ENCODE measurements at regions not wholly inside any gene's neighbourhood (a gene's known extent, or its start where the extent isn't known, plus 50 kb on each side); places are given as distances from the start of the nearest gene placed in this dataset.

GRCh38 chr18:44437603-44438002 lies 243.1 kb upstream of the SETBP1 start (continued):
- no peak for TF ChIP-seq REST (IDR thresholded peaks at IDR 0.05; ENCODE audit: low read depth)
- no peak for TF ChIP-seq SIN3A (IDR thresholded peaks at IDR 0.05; ENCODE audit: low read depth)
- no peak for TF ChIP-seq POLR2AphosphoS5 (IDR thresholded peaks at IDR 0.05; ENCODE audit: low read depth, low read length)
- no peak for TF ChIP-seq JUND (IDR thresholded peaks at IDR 0.05)

- H3K79me2 ChIP-seq (ENCODE audit: insufficient read depth, low read length) = no peaks in the 10 kb centered on the region
- ChIA-PET CTCF (no interaction called here), RAD21 (ENCODE audit: low non-redundant PET in 1 of 2, low total read pairs in 2 of 2, uncharacterized antibody in 2 of 2, unreplicated experiment in 2 of 2) (no interaction called here), POLR2A (no interaction called here)
- H3K4me1 ChIP-seq (ENCODE audit: control insufficient read depth in 1 of 2, insufficient read depth in 2 of 2, low read length in 2 of 2) = no peaks in the 10 kb centered on the region
- no peak overlapping the region for H3K9ac ChIP-seq (ENCODE audit: low read length)
- H4K20me1 ChIP-seq (ENCODE audit: insufficient read depth) = no peaks in the 10 kb centered on the region
- peaks cover 0 to 26% of the 10 kb centered on the region in 2 experiments; a peak in 2 of 4 replicates for H3K9me3 ChIP-seq (ENCODE audit: control insufficient read depth in 1 of 2, insufficient read depth in 1 of 2, low read depth in 1 of 2, low read length in 2 of 2)
- H3K27ac ChIP-seq (ENCODE audit: low read depth, low read length) = no peak overlapping the region
- no peak overlapping the region for H3K4me2 ChIP-seq (ENCODE audit: low read length)
- no peaks in the 10 kb centered on the region for H3K27me3 ChIP-seq (ENCODE audit: insufficient read depth, low read length)
- intact Hi-C loops (cut with micrococcal nuclease) = no loop called here
- no peaks in the 10 kb centered on the region for H3K36me3 ChIP-seq (ENCODE audit: control insufficient read depth in 1 of 2, insufficient read depth in 2 of 2, low read length in 2 of 2)
- no peak overlapping the region for H3K4me3 ChIP-seq (replicated peaks in 1 of 2; ENCODE audit: low read depth in 1 of 2, low read length in 2 of 2)
- ATAC-seq = no peak
- H2AFZ ChIP-seq (ENCODE audit: low read depth, low read length, poor library complexity, severe bottlenecking) = no peak overlapping the region
- BruUV-seq (replicated peaks) = no TSS peak
- DNase-seq (ENCODE audit: low read depth, low spot score) = no peak
- no peaks in the 10 kb centered on the region for H3K9me2 ChIP-seq (ENCODE audit: insufficient read depth)
- no peak for TF ChIP-seq ELF1 (IDR thresholded peaks at IDR 0.05; ENCODE audit: borderline replicate concordance, low read depth)
- no peak for TF ChIP-seq SRF (IDR thresholded peaks at IDR 0.05; ENCODE audit: low read depth)
- TF ChIP-seq POLR2A (IDR thresholded peaks at IDR 0.05; ENCODE audit: borderline replicate concordance, extremely low read depth, insufficient read depth, insufficient read length) = no peak
- TF ChIP-seq POLR2AphosphoS5 (IDR thresholded peaks at IDR 0.05; ENCODE audit: low read depth, low read length) = no peak
- TF ChIP-seq ZBTB33 (IDR thresholded peaks at IDR 0.05; ENCODE audit: extremely low read depth, insufficient replicate concordance, low read length) = no peak
- no peak for TF ChIP-seq ATF3 (IDR thresholded peaks at IDR 0.05)
- TF ChIP-seq YY1 (IDR thresholded peaks at IDR 0.05; ENCODE audit: extremely low read depth, insufficient replicate concordance, low read depth, low read length) = no peak
- no peak for TF ChIP-seq SIN3A (IDR thresholded peaks at IDR 0.05; ENCODE audit: low read depth)
- TF ChIP-seq EGR1 (IDR thresholded peaks at IDR 0.05; ENCODE audit: low read depth) = no peak
- TF ChIP-seq CEBPB (IDR thresholded peaks at IDR 0.05; ENCODE audit: low read depth) = no peak
- TF ChIP-seq EZH2 (IDR thresholded peaks at IDR 0.05) = no peak
- TF ChIP-seq MAX (IDR thresholded peaks at IDR 0.05) = no peak
- no peak for TF ChIP-seq EZH2phosphoT487 (IDR thresholded peaks at IDR 0.05; ENCODE audit: borderline replicate concordance)
- TF ChIP-seq TCF7L2 (IDR thresholded peaks at IDR 0.05; ENCODE audit: borderline replicate concordance, extremely low read depth, insufficient read depth, insufficient read length) = no peak
- TF ChIP-seq FOSL1 (IDR thresholded peaks at IDR 0.05; ENCODE audit: low read depth) = no peak
- TF ChIP-seq REST (IDR thresholded peaks at IDR 0.05; ENCODE audit: low read depth) = no peak
Measured at GRCh38 chr18:44450226-44450625, 230.5 kb upstream of the SETBP1 start.

Measured in HCT116 (cell line).